Pancreas (tissue), 10 donors: ENCODE measurements at regions not wholly inside any gene's neighbourhood (a gene's known extent, or its start where the extent isn't known, plus 50 kb on each side); places are given as distances from the start of the nearest gene placed in this dataset.

Experiments
- ATAC-seq, 4 donors: fragments of 200-7000 bp; cut with Tn5 transposase; one replicate each; pipeline versions ENCODE4 v1.8.0 to v1.9.1; 2020; ENCODE audit warnings: mild to moderate bottlenecking in 4 of 4, moderate library complexity in 4 of 4
- DNase-seq, 6 donors: peaks; one replicate each; pipeline ENCODE4 v3.0.0-alpha.2; 2020
- FAIRE-seq: peaks from 2 replicates; lab custom pipeline; 2012; peaks lifted over from hg19 to GRCh38; lab: Jason Lieb, UNC
- H3K27ac ChIP-seq, 4 donors: fragments of 200-600 bp; sonication (generic); 1 replicate in 3 of 4; 2 replicates in 1 of 4; pipeline versions ENCODE4 v1.5.0 to v1.8.0; 2020
- H3K27me3 ChIP-seq, 4 donors: fragments of 200-600 bp; one replicate each; pipeline ENCODE4 v1.8.0; 2021
- H3K36me3 ChIP-seq, 3 donors: fragments of 200-600 bp; sonication (generic) in 1 of 3; one replicate each; pipeline versions ENCODE4 v1.5.0 to v1.8.0; 2020 to 2021
- H3K4me1 ChIP-seq, 3 donors: fragments of 200-600 bp; one replicate each; pipeline ENCODE4 v1.8.0; 2021
- H3K4me3 ChIP-seq, 4 donors: fragments of 200-600 bp; sonication (generic) in 2 of 4; one replicate each; pipeline versions ENCODE4 v1.5.0 to v1.8.0; 2020 to 2021
- H3K9me3 ChIP-seq, 4 donors: fragments of 200-600 bp; one replicate each; pipeline ENCODE4 v1.8.0; 2021
- WGBS, 2 donors: extraction: QIAGEN DNeasy Blood & Tissue Kit; methylation state at CpG; one replicate each; pipeline ENCODE4 v1.1.7; 2013; 5-methylcytosine and 5-hydroxymethylcytosine counted together
- intact Hi-C, 3 donors: fragments of 100-400 bp; cut with DNase I; formaldehyde crosslinking; loops; one replicate each; pipeline versions ENCODE4 v1.11.1 to v1.14.2; 2022
- TF ChIP-seq, protein P1 (sequence below), 4 donors: fragments of 200-600 bp; sonication (generic) in 3 of 4; IDR thresholded peaks; one replicate each; pipeline versions ENCODE4 v1.5.0 to v1.8.0; 2021; ENCODE audit warnings: antibody characterized with exemption in 4 of 4
- donor health status: healthy with polysubstance abuse.
- donor health status: DM: no; HTN: no; CAD: no; lungs with moderate emphysema.
- donor health status: DM: no; HTN: no; CAD: no.
- donor health status: control.
- donor health status: control.
- donor health status: Bipolar disorder and iron deficiency.
- donor health status: DM: yes; HTN: yes; CAD: no.
- donor health status: DM: no; HTN: no; CAD: no.
- donor health status: DM: no; HTN: no; CAD: no.
- donor health status: DM: yes; HTN: yes; CAD: no.

DNA sequence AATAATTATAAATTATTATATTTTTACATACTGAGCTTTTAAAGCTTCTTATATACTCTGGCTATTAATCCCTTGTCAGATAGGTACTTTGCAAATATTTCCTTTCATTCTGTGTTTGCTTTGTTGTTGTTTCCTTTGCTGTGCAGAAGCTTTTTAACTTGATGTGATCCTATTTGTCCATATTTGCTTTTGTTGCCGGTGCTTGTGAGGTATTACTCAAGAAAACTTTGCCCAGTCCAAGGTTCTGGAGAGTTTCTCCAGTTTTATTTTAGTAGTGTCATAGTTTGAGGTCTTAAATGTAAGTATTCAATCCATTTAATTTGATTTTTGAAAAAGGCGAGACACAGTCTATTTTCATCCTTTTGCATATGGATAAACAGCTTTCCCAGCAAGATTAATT is 1319.9 kb upstream of the PRR20A start:
- DNase-seq: no peak
- FAIRE-seq: no peak
- 57 to 65% methylated on average over 2 of the region's 2 CpGs for WGBS, 2 donors

DNA sequence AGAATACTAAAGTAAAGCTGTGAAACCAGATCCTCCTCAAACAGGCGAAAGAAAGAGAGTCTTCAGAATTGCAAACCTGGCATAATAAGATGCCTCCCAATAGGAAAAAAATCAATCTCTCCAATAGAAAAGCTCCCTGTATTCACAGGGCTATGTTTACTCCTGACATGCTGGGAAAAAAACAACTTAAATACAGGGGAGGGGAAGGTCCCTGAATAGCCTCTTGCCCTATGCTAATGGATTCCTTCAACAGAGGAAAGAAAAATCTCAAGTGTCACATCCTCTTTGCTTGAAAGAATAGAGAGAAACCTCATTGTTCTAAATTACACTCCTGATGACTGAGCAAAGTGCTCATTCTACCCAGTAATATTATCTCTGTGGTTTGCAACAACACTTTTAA is 1271.1 kb upstream of the PRR20A start:
- no peaks in the 10 kb centered on the region for H3K36me3 ChIP-seq
- WGBS, 2 donors: 30 to 45% methylated on average over 1 of the region's 1 CpG
- H3K4me3 ChIP-seq: no peak overlapping the region
- TF ChIP-seq, protein P1, sequence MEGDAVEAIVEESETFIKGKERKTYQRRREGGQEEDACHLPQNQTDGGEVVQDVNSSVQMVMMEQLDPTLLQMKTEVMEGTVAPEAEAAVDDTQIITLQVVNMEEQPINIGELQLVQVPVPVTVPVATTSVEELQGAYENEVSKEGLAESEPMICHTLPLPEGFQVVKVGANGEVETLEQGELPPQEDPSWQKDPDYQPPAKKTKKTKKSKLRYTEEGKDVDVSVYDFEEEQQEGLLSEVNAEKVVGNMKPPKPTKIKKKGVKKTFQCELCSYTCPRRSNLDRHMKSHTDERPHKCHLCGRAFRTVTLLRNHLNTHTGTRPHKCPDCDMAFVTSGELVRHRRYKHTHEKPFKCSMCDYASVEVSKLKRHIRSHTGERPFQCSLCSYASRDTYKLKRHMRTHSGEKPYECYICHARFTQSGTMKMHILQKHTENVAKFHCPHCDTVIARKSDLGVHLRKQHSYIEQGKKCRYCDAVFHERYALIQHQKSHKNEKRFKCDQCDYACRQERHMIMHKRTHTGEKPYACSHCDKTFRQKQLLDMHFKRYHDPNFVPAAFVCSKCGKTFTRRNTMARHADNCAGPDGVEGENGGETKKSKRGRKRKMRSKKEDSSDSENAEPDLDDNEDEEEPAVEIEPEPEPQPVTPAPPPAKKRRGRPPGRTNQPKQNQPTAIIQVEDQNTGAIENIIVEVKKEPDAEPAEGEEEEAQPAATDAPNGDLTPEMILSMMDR (IDR thresholded peaks at IDR 0.05): no peak
- DNase-seq (no peak), ATAC-seq (no peak), FAIRE-seq (no peak)
- intact Hi-C loops: no loop called here
- H3K27me3 ChIP-seq: no peaks in the 10 kb centered on the region
- no peaks in the 10 kb centered on the region for H3K4me1 ChIP-seq
- H3K9me3 ChIP-seq: no peaks in the 10 kb centered on the region
- H3K27ac ChIP-seq: no peak overlapping the region

More for the DNA sequence above, 1319.9 kb upstream of the PRR20A start:
- TF ChIP-seq, protein P1 (IDR thresholded peaks at IDR 0.05): no peak
- H3K36me3 ChIP-seq: no peaks in the 10 kb centered on the region
- no peak overlapping the region for H3K4me3 ChIP-seq
- no peak overlapping the region for H3K27ac ChIP-seq
- H3K27me3 ChIP-seq: peaks cover 0 to 5% (median 0%) of the 10 kb centered on the region in 4 donors
- H3K4me1 ChIP-seq: peaks cover 0 to 14% (median 13%) of the 10 kb centered on the region in 3 donors
- ATAC-seq: no peak
- no peaks in the 10 kb centered on the region for H3K9me3 ChIP-seq
- intact Hi-C loops: no loop called here

DNA sequence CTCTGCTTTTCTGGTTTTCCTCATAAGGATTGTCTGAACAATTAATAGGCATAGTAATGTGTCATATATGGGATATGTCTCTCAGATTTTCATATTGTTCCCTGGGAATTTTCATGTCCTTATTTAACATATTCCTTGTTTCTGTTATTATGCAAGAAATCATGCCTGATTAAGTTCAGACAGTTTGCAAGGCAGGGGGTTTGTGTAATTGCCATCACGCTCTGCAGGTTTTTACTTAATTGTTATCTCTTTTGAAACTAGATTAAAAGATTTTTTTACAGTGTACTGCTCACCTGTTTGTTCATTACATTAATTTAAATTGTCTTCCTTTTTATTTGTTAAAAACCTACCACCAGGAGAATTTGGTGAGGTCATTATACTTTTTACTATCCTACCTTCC is 1253.2 kb upstream of the PRR20A start:
- no peak for DNase-seq
- 65 to 74% methylated on average over 1 of the region's 1 CpG for WGBS, 2 donors
- intact Hi-C loops: no loop called here
- FAIRE-seq: no peak
- Histone ChIP-seq H3K27ac (no peak overlapping the region), H3K36me3 (no peaks in the 10 kb centered on the region), H3K4me1 (no peaks in the 10 kb centered on the region), H3K9me3 (no peaks in the 10 kb centered on the region), H3K4me3 (no peak overlapping the region), H3K27me3 (no peaks in the 10 kb centered on the region)
- TF ChIP-seq, protein P1 (IDR thresholded peaks at IDR 0.05): no peak
- ATAC-seq: no peak

DNA sequence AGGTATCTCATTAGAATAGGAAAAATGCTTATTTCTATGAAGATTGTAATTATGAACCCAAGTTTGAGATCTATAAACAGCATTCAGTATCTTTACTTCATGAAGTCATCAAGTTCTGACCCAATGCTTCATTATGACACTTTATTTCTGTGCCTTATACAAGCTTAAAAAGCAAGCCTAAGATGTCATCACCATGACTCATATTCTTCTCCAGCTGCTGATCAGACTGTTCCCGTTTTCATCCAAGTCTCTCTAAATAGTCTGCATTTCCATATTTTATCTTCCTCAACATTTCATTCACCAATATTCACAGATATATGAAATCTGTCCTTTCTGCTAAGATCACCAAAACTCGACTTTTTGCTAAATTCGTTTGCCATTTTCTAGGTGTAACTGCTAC is 1247.2 kb upstream of the PRR20A start:
- no peak for DNase-seq
- WGBS, 2 donors: 39 to 60% methylated on average over 3 of the region's 3 CpGs
- intact Hi-C loops: no loop called here
- Histone ChIP-seq H3K36me3 (no peaks in the 10 kb centered on the region), H3K4me1 (no peaks in the 10 kb centered on the region), H3K9me3 (no peaks in the 10 kb centered on the region), H3K27me3 (no peaks in the 10 kb centered on the region), H3K4me3 (no peak overlapping the region), H3K27ac (no peak overlapping the region)
- ATAC-seq: no peak
- no peak for FAIRE-seq
- TF ChIP-seq, protein P1 (IDR thresholded peaks at IDR 0.05): no peak

DNA sequence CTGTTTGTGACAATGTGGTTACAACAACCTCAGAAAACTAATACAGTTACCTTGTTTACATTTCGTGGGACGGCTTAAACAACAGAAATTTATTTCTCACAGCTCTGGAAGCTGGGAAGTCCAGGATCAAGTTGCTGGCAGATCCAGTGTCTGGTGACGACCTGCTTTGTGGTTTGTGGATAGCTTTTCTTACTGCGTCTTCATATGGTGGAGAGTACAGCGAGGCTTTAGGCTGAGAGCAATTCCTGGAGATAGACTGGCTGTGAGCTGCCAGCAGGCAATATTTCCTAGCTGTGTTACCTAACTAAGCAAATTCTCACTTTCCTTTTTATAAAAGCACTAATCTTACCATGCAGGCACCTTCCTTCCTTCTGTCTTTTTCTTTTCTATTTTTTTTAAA is 1203.5 kb upstream of the PRR20A start:
- Histone ChIP-seq H3K36me3 (no peaks in the 10 kb centered on the region), H3K27me3 (no peaks in the 10 kb centered on the region), H3K4me3 (no peak overlapping the region), H3K4me1 (no peaks in the 10 kb centered on the region), H3K27ac (no peak overlapping the region), H3K9me3 (no peaks in the 10 kb centered on the region)
- WGBS, 2 donors: 54 to 69% methylated on average over 5 of the region's 5 CpGs
- TF ChIP-seq, protein P1 (IDR thresholded peaks at IDR 0.05): no peak
- DNase-seq: no peak
- FAIRE-seq: no peak
- intact Hi-C loops: no loop called here
- ATAC-seq: no peak
